ENCODE measurements at regions not wholly inside any gene's neighbourhood (a gene's known extent, or its start where the extent isn't known, plus 50 kb on each side); places are given as distances from the start of the nearest gene placed in this dataset.

- Histone ChIP-seq H3K9me3 (ENCODE audit: insufficient read depth, low read depth, low read length) (no peaks in the 10 kb centered on the region), H3K4me1 (ENCODE audit: insufficient read depth, low read length) (no peaks in the 10 kb centered on the region), H3K4me3 (ENCODE audit: insufficient read depth, low read depth, low read length) (no peak overlapping the region), H3K4me2 (ENCODE audit: low read length) (no peak overlapping the region), H3K9ac (ENCODE audit: low read length) (no peak overlapping the region), H3K36me3 (ENCODE audit: insufficient read depth, low read length) (no peaks in the 10 kb centered on the region), H2AFZ (ENCODE audit: low read depth, low read length) (no peak overlapping the region), H4K20me1 (ENCODE audit: insufficient read depth, low read length) (no peaks in the 10 kb centered on the region), H3K79me2 (ENCODE audit: insufficient read depth, low read length) (no peaks in the 10 kb centered on the region), H3K27ac (ENCODE audit: low read depth, low read length) (no peak overlapping the region), H3K27me3 (ENCODE audit: insufficient read depth, low read length) (no peaks in the 10 kb centered on the region)
- no peak for DNase-seq (ENCODE audit: low read depth)
- Mint-ChIP-seq H3K4me3 (ENCODE audit: unreplicated experiment) (no peak overlapping the region), H3K27ac (ENCODE audit: unreplicated experiment) (no peak overlapping the region), H3K9me3 (ENCODE audit: unreplicated experiment) (no peaks in the 10 kb centered on the region), H3K27me3 (ENCODE audit: low read depth, unreplicated experiment) (peaks cover 20% of the 10 kb centered on the region), H3K36me3 (ENCODE audit: low read depth, unreplicated experiment) (no peaks in the 10 kb centered on the region), H3K4me1 (ENCODE audit: low read depth, unreplicated experiment) (no peaks in the 10 kb centered on the region)
- no peak for FAIRE-seq
- TF ChIP-seq EZH2 (IDR thresholded peaks at IDR 0.05; ENCODE audit: insufficient read depth, low read length) (no peak), CTCF (IDR thresholded peaks at IDR 0.05; ENCODE audit: insufficient read depth, low read depth, low read length) (no peak)
Measured at GRCh38 chr4:1493540-1494287, 87.5 kb upstream of the NKX1-1 start.

GRCh38 chr4:1492651-1493539, 86.7 kb upstream of the NKX1-1 start:
- Histone ChIP-seq H3K9me3 (ENCODE audit: insufficient read depth, low read depth, low read length) (no peaks in the 10 kb centered on the region), H4K20me1 (ENCODE audit: insufficient read depth, low read length) (no peaks in the 10 kb centered on the region), H3K4me3 (ENCODE audit: insufficient read depth, low read depth, low read length) (no peak overlapping the region), H3K27me3 (ENCODE audit: insufficient read depth, low read length) (no peaks in the 10 kb centered on the region), H3K4me1 (ENCODE audit: insufficient read depth, low read length) (no peaks in the 10 kb centered on the region), H3K4me2 (ENCODE audit: low read length) (no peak overlapping the region), H3K9ac (ENCODE audit: low read length) (no peak overlapping the region), H3K79me2 (ENCODE audit: insufficient read depth, low read length) (no peaks in the 10 kb centered on the region), H2AFZ (ENCODE audit: low read depth, low read length) (no peak overlapping the region), H3K36me3 (ENCODE audit: insufficient read depth, low read length) (no peaks in the 10 kb centered on the region), H3K27ac (ENCODE audit: low read depth, low read length) (no peak overlapping the region)
- TF ChIP-seq EZH2 (IDR thresholded peaks at IDR 0.05; ENCODE audit: insufficient read depth, low read length) (no peak), CTCF (IDR thresholded peaks at IDR 0.05; ENCODE audit: insufficient read depth, low read depth, low read length) (no peak)
- Mint-ChIP-seq H3K4me3 (ENCODE audit: unreplicated experiment) (no peak overlapping the region), H3K4me1 (ENCODE audit: low read depth, unreplicated experiment) (no peaks in the 10 kb centered on the region), H3K27me3 (ENCODE audit: low read depth, unreplicated experiment) (peaks cover 23% of the 10 kb centered on the region), H3K36me3 (ENCODE audit: low read depth, unreplicated experiment) (no peaks in the 10 kb centered on the region), H3K27ac (ENCODE audit: unreplicated experiment) (no peak overlapping the region), H3K9me3 (ENCODE audit: unreplicated experiment) (no peaks in the 10 kb centered on the region)
- DNase-seq (ENCODE audit: low read depth), result no peak
- FAIRE-seq, result no peak

All from astrocyte (in vitro differentiated cells and primary cell).